ENCODE measurements at regions not wholly inside any gene's neighbourhood (a gene's known extent, or its start where the extent isn't known, plus 50 kb on each side); places are given as distances from the start of the nearest gene placed in this dataset.

GRCh38 chr12:94026596-94026995, 121.8 kb upstream of the PLXNC1 start:
- DNase-seq (ENCODE audit: low read depth) = no peak
- TF ChIP-seq CTCF (conservative IDR thresholded peaks at IDR 0.05; ENCODE audit: low read depth, low read length) = no peak
- H3K4me3 ChIP-seq (ENCODE audit: low read length) = no peak overlapping the region

GRCh38 chr12:94027561-94027960, 120.8 kb upstream of the PLXNC1 start:
- no peak overlapping the region for H3K4me3 ChIP-seq (ENCODE audit: low read length)
- TF ChIP-seq CTCF (conservative IDR thresholded peaks at IDR 0.05; ENCODE audit: low read depth, low read length) = no peak
- no peak for DNase-seq (ENCODE audit: low read depth)

GRCh38 chr12:94031763-94032162, 116.6 kb upstream of the PLXNC1 start:
- H3K4me3 ChIP-seq (ENCODE audit: low read length) = no peak overlapping the region
- no peak for DNase-seq (ENCODE audit: low read depth)

GRCh38 chr12:94032368-94032767, 116.0 kb upstream of the PLXNC1 start:
- no peak for TF ChIP-seq CTCF (conservative IDR thresholded peaks at IDR 0.05; ENCODE audit: low read depth, low read length)
- DNase-seq (ENCODE audit: low read depth) = no peak
- no peak overlapping the region for H3K4me3 ChIP-seq (ENCODE audit: low read length)

More at GRCh38 chr12:94031763-94032162, 116.6 kb upstream of the PLXNC1 start:
- TF ChIP-seq CTCF (conservative IDR thresholded peaks at IDR 0.05; ENCODE audit: low read depth, low read length) = no peak

- no peak for TF ChIP-seq CTCF (conservative IDR thresholded peaks at IDR 0.05; ENCODE audit: low read depth, low read length)
- H3K4me3 ChIP-seq (ENCODE audit: low read length) = no peak overlapping the region
- no peak for DNase-seq (ENCODE audit: low read depth)
Observed at GRCh38 chr12:94033101-94033500, 115.3 kb upstream of the PLXNC1 start.

GRCh38 chr12:94033784-94034183, 114.6 kb upstream of the PLXNC1 start:
- TF ChIP-seq CTCF (conservative IDR thresholded peaks at IDR 0.05; ENCODE audit: low read depth, low read length) = no peak
- no peak for DNase-seq (ENCODE audit: low read depth)
- H3K4me3 ChIP-seq (ENCODE audit: low read length) = no peak overlapping the region

GRCh38 chr12:94037444-94037843, 110.9 kb upstream of the PLXNC1 start:
- no peak overlapping the region for H3K4me3 ChIP-seq (ENCODE audit: low read length)
- no peak for TF ChIP-seq CTCF (conservative IDR thresholded peaks at IDR 0.05; ENCODE audit: low read depth, low read length)
- DNase-seq (ENCODE audit: low read depth) = no peak
